ENCODE measurements at regions not wholly inside any gene's neighbourhood (a gene's known extent, or its start where the extent isn't known, plus 50 kb on each side); places are given as distances from the start of the nearest gene placed in this dataset.

DNA sequence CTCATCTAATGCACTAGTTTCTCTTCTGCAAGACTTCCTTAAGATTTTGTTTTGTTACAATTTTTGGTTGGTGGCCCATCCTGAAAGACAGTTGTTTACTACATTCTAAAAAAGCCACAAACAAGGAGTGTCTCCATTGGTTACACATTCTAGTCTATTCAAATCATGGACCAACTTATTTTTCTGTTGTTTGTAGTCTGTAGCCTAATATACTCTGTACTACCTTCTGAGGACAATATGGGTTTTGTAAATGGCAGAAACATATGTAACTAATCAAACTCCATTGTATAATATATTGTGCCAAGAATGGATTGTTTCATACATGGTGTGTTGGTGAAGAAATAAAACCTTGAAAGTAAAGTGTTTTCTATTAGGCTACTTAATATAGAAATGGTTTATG lies 79.5 kb upstream of the DHX40 start:
- Histone ChIP-seq H3K27me3 (ENCODE audit: control insufficient read depth, insufficient read depth, low read length) (no peaks in the 10 kb centered on the region), H3K4me3 (ENCODE audit: low read depth, low read length) (no peak overlapping the region), H3K4me1 (no peaks in the 10 kb centered on the region), H3K36me3 (ENCODE audit: control insufficient read depth, insufficient read depth, low read length) (no peaks in the 10 kb centered on the region), H3K9ac (no peak overlapping the region), H3K27ac (no peak overlapping the region), H3K9me3 (ENCODE audit: control insufficient read depth, low read length) (no peaks in the 10 kb centered on the region), H2AFZ (no peak overlapping the region), H3K4me2 (ENCODE audit: low read length) (no peak overlapping the region), H3K79me2 (no peaks in the 10 kb centered on the region)
- TF ChIP-seq, protein P1, sequence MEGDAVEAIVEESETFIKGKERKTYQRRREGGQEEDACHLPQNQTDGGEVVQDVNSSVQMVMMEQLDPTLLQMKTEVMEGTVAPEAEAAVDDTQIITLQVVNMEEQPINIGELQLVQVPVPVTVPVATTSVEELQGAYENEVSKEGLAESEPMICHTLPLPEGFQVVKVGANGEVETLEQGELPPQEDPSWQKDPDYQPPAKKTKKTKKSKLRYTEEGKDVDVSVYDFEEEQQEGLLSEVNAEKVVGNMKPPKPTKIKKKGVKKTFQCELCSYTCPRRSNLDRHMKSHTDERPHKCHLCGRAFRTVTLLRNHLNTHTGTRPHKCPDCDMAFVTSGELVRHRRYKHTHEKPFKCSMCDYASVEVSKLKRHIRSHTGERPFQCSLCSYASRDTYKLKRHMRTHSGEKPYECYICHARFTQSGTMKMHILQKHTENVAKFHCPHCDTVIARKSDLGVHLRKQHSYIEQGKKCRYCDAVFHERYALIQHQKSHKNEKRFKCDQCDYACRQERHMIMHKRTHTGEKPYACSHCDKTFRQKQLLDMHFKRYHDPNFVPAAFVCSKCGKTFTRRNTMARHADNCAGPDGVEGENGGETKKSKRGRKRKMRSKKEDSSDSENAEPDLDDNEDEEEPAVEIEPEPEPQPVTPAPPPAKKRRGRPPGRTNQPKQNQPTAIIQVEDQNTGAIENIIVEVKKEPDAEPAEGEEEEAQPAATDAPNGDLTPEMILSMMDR (IDR thresholded peaks at IDR 0.05) = no peak

DNA sequence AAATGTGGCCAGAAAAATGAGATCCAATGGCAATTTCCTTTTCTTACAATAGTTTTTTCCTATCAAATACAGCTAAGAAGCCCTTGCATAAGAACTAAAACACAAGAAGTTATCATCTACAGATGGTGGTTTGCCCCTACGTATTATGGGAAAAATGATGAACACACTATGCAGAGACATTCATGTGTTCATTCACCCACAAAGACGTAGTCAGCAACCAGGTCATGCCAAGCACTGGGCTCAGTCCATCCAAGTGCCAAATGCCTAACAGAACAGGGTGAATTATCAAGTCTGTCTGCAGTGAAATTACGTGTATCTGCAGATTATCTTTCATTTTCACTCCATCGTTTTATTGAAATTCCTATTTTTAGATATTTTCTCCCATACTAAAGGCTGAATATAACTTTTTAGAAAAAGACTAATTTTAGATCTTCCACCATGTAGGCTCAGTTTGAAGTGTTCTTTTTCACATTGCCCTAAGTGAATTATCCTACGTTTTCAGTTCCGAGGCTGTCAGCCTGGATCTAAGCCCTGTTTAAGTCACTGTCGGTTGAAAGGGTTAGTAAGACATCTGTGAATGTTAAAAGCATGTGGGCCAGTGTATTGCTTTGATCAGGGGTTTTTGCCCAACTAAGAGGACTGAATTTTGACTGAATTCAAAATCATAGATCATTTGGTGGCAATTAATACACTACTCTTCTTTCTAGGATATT lies 78.1 kb upstream of the DHX40 start:
- H3K4me1 ChIP-seq = peaks cover 3% of the 10 kb centered on the region
- no peaks in the 10 kb centered on the region for H3K79me2 ChIP-seq
- H3K9ac ChIP-seq = no peak overlapping the region
- H3K36me3 ChIP-seq (ENCODE audit: control insufficient read depth, insufficient read depth, low read length) = no peaks in the 10 kb centered on the region
- TF ChIP-seq, protein P1 (IDR thresholded peaks at IDR 0.05) = no peak
- H2AFZ ChIP-seq = no peak overlapping the region
- no peak overlapping the region for H3K4me2 ChIP-seq (ENCODE audit: low read length)
- H3K9me3 ChIP-seq (ENCODE audit: control insufficient read depth, low read length) = no peaks in the 10 kb centered on the region
- H3K4me3 ChIP-seq (ENCODE audit: low read depth, low read length) = no peak overlapping the region
- no peaks in the 10 kb centered on the region for H3K27me3 ChIP-seq (ENCODE audit: control insufficient read depth, insufficient read depth, low read length)
- no peak overlapping the region for H3K27ac ChIP-seq

DNA sequence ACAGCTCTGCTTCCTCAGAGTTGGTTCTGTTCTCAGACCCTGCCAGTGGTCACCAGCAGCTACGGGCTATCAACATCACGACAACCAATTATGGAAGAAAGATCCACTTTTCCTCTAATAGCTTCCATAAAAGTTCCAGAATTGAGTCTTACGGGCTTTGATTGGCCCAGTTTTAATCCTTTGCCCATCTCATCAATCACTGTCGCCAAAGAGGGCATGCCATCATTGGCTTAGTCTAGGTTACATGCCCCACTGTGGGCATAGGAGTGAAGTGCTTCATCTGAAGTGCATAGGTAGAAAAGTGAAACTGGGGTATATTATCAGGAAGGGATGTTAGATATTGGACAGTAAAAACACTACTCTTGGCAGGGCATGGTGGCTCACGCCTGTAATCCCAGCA lies 76.6 kb upstream of the DHX40 start:
- Histone ChIP-seq H3K9ac (no peak overlapping the region), H3K79me2 (no peaks in the 10 kb centered on the region), H3K4me1 (peaks cover 3% of the 10 kb centered on the region), H3K36me3 (ENCODE audit: control insufficient read depth, insufficient read depth, low read length) (no peaks in the 10 kb centered on the region), H2AFZ (no peak overlapping the region), H3K4me2 (ENCODE audit: low read length) (no peak overlapping the region), H3K9me3 (ENCODE audit: control insufficient read depth, low read length) (no peaks in the 10 kb centered on the region), H3K4me3 (ENCODE audit: low read depth, low read length) (no peak overlapping the region), H3K27me3 (ENCODE audit: control insufficient read depth, insufficient read depth, low read length) (no peaks in the 10 kb centered on the region), H3K27ac (no peak overlapping the region)
- TF ChIP-seq, protein P1 (IDR thresholded peaks at IDR 0.05) = no peak

DNA sequence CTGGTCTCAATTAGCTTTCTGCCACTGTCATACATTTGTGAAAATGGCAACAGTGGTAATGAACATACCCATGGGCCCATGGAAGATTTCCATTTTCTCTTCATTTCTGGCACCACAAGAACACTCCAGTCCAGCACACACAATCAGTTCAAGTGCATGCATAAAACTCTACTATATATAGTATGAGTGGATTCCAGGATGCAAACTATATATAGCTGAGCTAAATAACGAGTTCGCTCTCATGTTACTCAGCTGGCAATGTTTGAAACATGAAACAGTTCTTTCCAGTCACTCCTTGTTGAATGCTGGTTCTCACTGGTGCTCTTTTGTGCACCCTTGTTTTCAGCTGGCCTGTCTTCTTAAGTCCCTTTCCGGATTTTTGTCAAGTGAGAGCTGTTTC lies 75.2 kb upstream of the DHX40 start:
- H3K79me2 ChIP-seq = no peaks in the 10 kb centered on the region
- H2AFZ ChIP-seq = no peak overlapping the region
- no peaks in the 10 kb centered on the region for H3K36me3 ChIP-seq (ENCODE audit: control insufficient read depth, insufficient read depth, low read length)
- H3K4me3 ChIP-seq (ENCODE audit: low read depth, low read length) = no peak overlapping the region
- no peak overlapping the region for H3K4me2 ChIP-seq (ENCODE audit: low read length)
- H3K27ac ChIP-seq = no peak overlapping the region
- no peak overlapping the region for H3K9ac ChIP-seq
- no peaks in the 10 kb centered on the region for H3K27me3 ChIP-seq (ENCODE audit: control insufficient read depth, insufficient read depth, low read length)
- H3K9me3 ChIP-seq (ENCODE audit: control insufficient read depth, low read length) = no peaks in the 10 kb centered on the region
- peaks cover 3% of the 10 kb centered on the region for H3K4me1 ChIP-seq
- TF ChIP-seq, protein P1 (IDR thresholded peaks at IDR 0.05) = no peak

Data from parathyroid adenoma (tissue), 2 donors.